Neural progenitor cell (in vitro differentiated cells): ENCODE measurements at regions not wholly inside any gene's neighbourhood (a gene's known extent, or its start where the extent isn't known, plus 50 kb on each side); places are given as distances from the start of the nearest gene placed in this dataset.

Experiments used
- DNase-seq: peaks from one replicate; pipeline ENCODE4 v3.0.0-alpha.2; 2016; ENCODE audit warnings: low spot score
- H2AFZ ChIP-seq: fragments of 200-600 bp; sonication (generic); replicated peaks from 2 replicates; pipeline ENCODE4 v1.6.1; 2016; ENCODE audit warnings: antibody characterized with exemption
- H3F3A ChIP-seq: fragments of 200-600 bp; sonication (generic); 2 replicates; pipeline ENCODE4 v1.6.1; 2016; ENCODE audit warnings: antibody characterized with exemption, low read depth
- H3K27ac ChIP-seq: fragments of 200-600 bp; sonication (generic); 2 replicates; pipeline ENCODE4 v1.5.1; 2016; ENCODE audit warnings: mild to moderate bottlenecking
- H3K27me3 ChIP-seq: fragments of 200-600 bp; sonication (generic); 2 replicates; pipeline ENCODE4 v1.6.1; 2016; ENCODE audit warnings: mild to moderate bottlenecking, moderate library complexity
- H3K36me3 ChIP-seq: fragments of 200-600 bp; sonication (generic); 2 replicates; pipeline ENCODE4 v1.5.1; 2016
- H3K4me1 ChIP-seq: fragments of 200-600 bp; sonication (generic); 2 replicates; pipeline ENCODE4 v1.6.1; 2016; ENCODE audit warnings: mixed run types
- H3K4me2 ChIP-seq: fragments of 200-600 bp; sonication (generic); 2 replicates; pipeline ENCODE4 v1.6.1; 2016
- H3K4me3 ChIP-seq: fragments of 200-600 bp; sonication (generic); 2 replicates; pipeline ENCODE4 v1.5.1; 2016
- H3K79me2 ChIP-seq: fragments of 200-600 bp; sonication (generic); 2 replicates; pipeline ENCODE4 v1.6.1; 2016; ENCODE audit warnings: low read depth
- H3K9ac ChIP-seq: fragments of 200-600 bp; sonication (generic); 2 replicates; pipeline ENCODE4 v1.6.1; 2016
- H3K9me3 ChIP-seq: fragments of 200-600 bp; sonication (generic); 2 replicates; pipeline ENCODE4 v1.5.1; 2016; ENCODE audit warnings: low read depth
- H4K20me1 ChIP-seq: fragments of 200-600 bp; sonication (generic); 2 replicates; pipeline ENCODE4 v1.6.1; 2016; ENCODE audit warnings: low read depth
- H3K27ac Mint-ChIP-seq: 3 replicates; pipeline ENCODE4 v1.8.0; 2021; ENCODE audit warnings: mixed read lengths
- H3K27me3 Mint-ChIP-seq: 2 replicates; pipeline ENCODE4 v1.8.0; 2022; ENCODE audit warnings: low read depth, mild to moderate bottlenecking, inconsistent platforms, moderate library complexity, mixed read lengths; ENCODE audit not compliant: insufficient read depth
- H3K36me3 Mint-ChIP-seq: 3 replicates; pipeline ENCODE4 v1.8.0; 2021; ENCODE audit warnings: mixed read lengths
- H3K4me1 Mint-ChIP-seq: 3 replicates; pipeline ENCODE4 v1.8.0; 2021; ENCODE audit warnings: mixed read lengths
- H3K4me3 Mint-ChIP-seq: 3 replicates; pipeline ENCODE4 v1.8.0; 2021; ENCODE audit warnings: mild to moderate bottlenecking, moderate library complexity, mixed read lengths
- H3K9me3 Mint-ChIP-seq: 3 replicates; pipeline ENCODE4 v1.8.0; 2020; ENCODE audit warnings: mixed read lengths
- CTCF ChIP-seq: fragments of 200-600 bp; sonication (generic); IDR thresholded peaks from 2 replicates; pipeline ENCODE4 v1.5.1; 2017; ENCODE audit warnings: antibody characterized with exemption, mild to moderate bottlenecking
- EZH2 ChIP-seq: fragments of 200-600 bp; sonication (generic); IDR thresholded peaks from 2 replicates; pipeline ENCODE4 v1.6.1; 2017; ENCODE audit warnings: antibody characterized with exemption, mild to moderate bottlenecking, moderate library complexity
- EZH2phosphoT487 ChIP-seq: fragments of 200-600 bp; sonication (generic); IDR thresholded peaks from 2 replicates; pipeline ENCODE4 v1.6.1; 2017; ENCODE audit warnings: antibody characterized with exemption

- H3K4me2 ChIP-seq, result no peak overlapping the region
- peaks cover 20% of the 10 kb centered on the region for H3K4me1 Mint-ChIP-seq
- no peak overlapping the region for H3K4me3 ChIP-seq
- no peaks in the 10 kb centered on the region for H3K27me3 ChIP-seq
- H3K27ac ChIP-seq, result no peak overlapping the region
- H3K9ac ChIP-seq, result no peak overlapping the region
- H3K9me3 Mint-ChIP-seq, result no peaks in the 10 kb centered on the region
- no peak for DNase-seq
- no peak overlapping the region for H3K27ac Mint-ChIP-seq
- no peaks in the 10 kb centered on the region for H3K36me3 ChIP-seq
- no peaks in the 10 kb centered on the region for H4K20me1 ChIP-seq
- no peak overlapping the region for H3K4me3 Mint-ChIP-seq
- no peak overlapping the region for H2AFZ ChIP-seq
- H3F3A ChIP-seq, result no peaks in the 10 kb centered on the region
- TF ChIP-seq CTCF (no peak), EZH2phosphoT487 (no peak), EZH2 (no peak)
- H3K4me1 ChIP-seq, result no peaks in the 10 kb centered on the region
- no peaks in the 10 kb centered on the region for H3K27me3 Mint-ChIP-seq
- H3K9me3 ChIP-seq, result no peaks in the 10 kb centered on the region
- H3K36me3 Mint-ChIP-seq, result peaks cover 2% of the 10 kb centered on the region
- no peaks in the 10 kb centered on the region for H3K79me2 ChIP-seq
Measured at GRCh38 chr4:125497861-125498260, 183.1 kb downstream of the FAT4 start.

GRCh38 chr4:125498981-125499380, 184.2 kb downstream of the FAT4 start:
- H3K27ac ChIP-seq, result no peak overlapping the region
- no peaks in the 10 kb centered on the region for H3F3A ChIP-seq
- H3K79me2 ChIP-seq, result no peaks in the 10 kb centered on the region
- H3K9me3 Mint-ChIP-seq, result no peaks in the 10 kb centered on the region
- no peaks in the 10 kb centered on the region for H4K20me1 ChIP-seq
- no peak overlapping the region for H3K27ac Mint-ChIP-seq
- no peaks in the 10 kb centered on the region for H3K4me1 ChIP-seq
- H3K27me3 ChIP-seq, result no peaks in the 10 kb centered on the region
- no peak overlapping the region for H3K4me2 ChIP-seq
- DNase-seq, result no peak
- no peak overlapping the region for H2AFZ ChIP-seq
- H3K4me3 ChIP-seq, result no peak overlapping the region
- H3K36me3 ChIP-seq, result no peaks in the 10 kb centered on the region
- H3K36me3 Mint-ChIP-seq, result no peaks in the 10 kb centered on the region
- H3K4me3 Mint-ChIP-seq, result no peak overlapping the region
- H3K27me3 Mint-ChIP-seq, result no peaks in the 10 kb centered on the region
- peaks cover 26% of the 10 kb centered on the region for H3K4me1 Mint-ChIP-seq
- no peak for TF ChIP-seq EZH2
- no peaks in the 10 kb centered on the region for H3K9me3 ChIP-seq
- H3K9ac ChIP-seq, result no peak overlapping the region

GRCh38 chr4:125501090-125501489, 186.3 kb downstream of the FAT4 start:
- Mint-ChIP-seq H3K4me3 (no peak overlapping the region), H3K27ac (no peak overlapping the region), H3K27me3 (no peaks in the 10 kb centered on the region), H3K36me3 (no peaks in the 10 kb centered on the region), H3K4me1 (peaks cover 26% of the 10 kb centered on the region), H3K9me3 (no peaks in the 10 kb centered on the region)
- no peaks in the 10 kb centered on the region for H4K20me1 ChIP-seq
- no peak for DNase-seq
- no peaks in the 10 kb centered on the region for H3K4me1 ChIP-seq
- H3K36me3 ChIP-seq, result no peaks in the 10 kb centered on the region
- no peaks in the 10 kb centered on the region for H3K79me2 ChIP-seq
- H3K27me3 ChIP-seq, result no peaks in the 10 kb centered on the region
- no peak overlapping the region for H3K27ac ChIP-seq
- no peak overlapping the region for H2AFZ ChIP-seq
- no peak overlapping the region for H3K4me2 ChIP-seq
- no peaks in the 10 kb centered on the region for H3F3A ChIP-seq
- TF ChIP-seq EZH2phosphoT487 (no peak), EZH2 (no peak), CTCF (no peak)
- H3K9me3 ChIP-seq, result no peaks in the 10 kb centered on the region
- no peak overlapping the region for H3K9ac ChIP-seq
- H3K4me3 ChIP-seq, result no peak overlapping the region

GRCh38 chr4:125501568-125501967, 186.8 kb downstream of the FAT4 start:
- Histone ChIP-seq H3K27me3 (no peaks in the 10 kb centered on the region), H4K20me1 (no peaks in the 10 kb centered on the region), H3K4me1 (no peaks in the 10 kb centered on the region), H3K4me2 (no peak overlapping the region), H2AFZ (peak overlapping the region; percentile 40), H3F3A (no peaks in the 10 kb centered on the region), H3K9me3 (no peaks in the 10 kb centered on the region), H3K27ac (no peak overlapping the region), H3K9ac (no peak overlapping the region), H3K36me3 (no peaks in the 10 kb centered on the region), H3K79me2 (no peaks in the 10 kb centered on the region), H3K4me3 (no peak overlapping the region)
- TF ChIP-seq CTCF (no peak), EZH2 (no peak), EZH2phosphoT487 (no peak)
- peak overlapping the region; percentile 13 for H3K4me3 Mint-ChIP-seq
- no peak overlapping the region for H3K27ac Mint-ChIP-seq
- no peaks in the 10 kb centered on the region for H3K36me3 Mint-ChIP-seq
- H3K4me1 Mint-ChIP-seq, result peaks cover 26% of the 10 kb centered on the region
- DNase-seq, result no peak
- no peaks in the 10 kb centered on the region for H3K9me3 Mint-ChIP-seq
- H3K27me3 Mint-ChIP-seq, result no peaks in the 10 kb centered on the region
